DOHH2 (cell line): ENCODE measurements at regions not wholly inside any gene's neighbourhood (a gene's known extent, or its start where the extent isn't known, plus 50 kb on each side); places are given as distances from the start of the nearest gene placed in this dataset.

Experiments
- H3F3A ChIP-seq: fragments of 200-600 bp; sonication (generic), shearing (Covaris generic); 2 replicates; pipeline ENCODE4 v1.6.0; 2016; ENCODE audit warnings: antibody characterized with exemption, mild to moderate bottlenecking; ENCODE audit not compliant: control insufficient read depth, insufficient read depth
- H3K27ac ChIP-seq: fragments of 200-600 bp; sonication (generic); 2 replicates; pipeline ENCODE4 v1.5.1; 2014; ENCODE audit warnings: low read depth, mild to moderate bottlenecking, low read length, moderate library complexity
- H3K27me3 ChIP-seq: fragments of 200-600 bp; sonication (generic); 2 replicates; pipeline ENCODE4 v1.6.1; 2014; ENCODE audit warnings: mild to moderate bottlenecking, low read length, mixed read lengths; ENCODE audit not compliant: control insufficient read depth
- H3K36me3 ChIP-seq: fragments of 200-600 bp; sonication (generic); 2 replicates; pipeline ENCODE4 v1.6.1; 2014; ENCODE audit warnings: mild to moderate bottlenecking, low read length, moderate library complexity, mixed read lengths; ENCODE audit not compliant: control insufficient read depth
- H3K4me1 ChIP-seq: fragments of 200-600 bp; sonication (generic); 2 replicates; pipeline ENCODE4 v1.6.1; 2014; ENCODE audit warnings: mild to moderate bottlenecking, low read length, mixed read lengths; ENCODE audit not compliant: control insufficient read depth
- H3K4me2 ChIP-seq: fragments of 200-600 bp; sonication (generic); 2 replicates; pipeline ENCODE4 v1.6.0; 2014; ENCODE audit warnings: mild to moderate bottlenecking, low read length, moderate library complexity
- H3K4me3 ChIP-seq: fragments of 200-600 bp; sonication (generic); 2 replicates; pipeline ENCODE4 v1.5.1; 2014; ENCODE audit warnings: mild to moderate bottlenecking, low read length, mixed read lengths
- H3K79me2 ChIP-seq: fragments of 200-600 bp; sonication (generic); 2 replicates; pipeline ENCODE4 v1.6.1; 2014; ENCODE audit warnings: mild to moderate bottlenecking, low read length, mixed read lengths; ENCODE audit not compliant: control insufficient read depth
- H3K9me2 ChIP-seq: fragments of 200-600 bp; sonication (generic); replicated peaks from 2 replicates; pipeline ENCODE4 v1.6.1; 2014; ENCODE audit warnings: mild to moderate bottlenecking, low read length, mixed read lengths; ENCODE audit not compliant: control insufficient read depth
- H3K9me3 ChIP-seq: fragments of 200-600 bp; sonication (generic); 2 replicates; pipeline ENCODE4 v1.6.1; 2014; ENCODE audit warnings: antibody characterized with exemption, low read length, mixed read lengths; ENCODE audit not compliant: control insufficient read depth, insufficient read depth
- H4K20me1 ChIP-seq: fragments of 200-600 bp; sonication (generic); 2 replicates; pipeline ENCODE4 v1.6.0; 2014; ENCODE audit warnings: low read depth, mild to moderate bottlenecking, antibody characterized with exemption, low read length, moderate library complexity; ENCODE audit not compliant: control insufficient read depth, insufficient read depth
- EZH2phosphoT487 ChIP-seq: fragments of 200-600 bp; sonication (generic); IDR thresholded peaks from 2 replicates; pipeline ENCODE4 v1.6.1; 2017; ENCODE audit warnings: borderline replicate concordance, mild to moderate bottlenecking, antibody characterized with exemption, low read length, moderate library complexity, mixed read lengths
- TF ChIP-seq, protein P1 (sequence below): fragments of 200-600 bp; sonication (generic); IDR thresholded peaks from one replicate; pipeline ENCODE4 v1.5.1; 2014; ENCODE audit warnings: antibody characterized with exemption, mild to moderate bottlenecking, low read depth, low read length; ENCODE audit not compliant: poor library complexity, severe bottlenecking

DNA sequence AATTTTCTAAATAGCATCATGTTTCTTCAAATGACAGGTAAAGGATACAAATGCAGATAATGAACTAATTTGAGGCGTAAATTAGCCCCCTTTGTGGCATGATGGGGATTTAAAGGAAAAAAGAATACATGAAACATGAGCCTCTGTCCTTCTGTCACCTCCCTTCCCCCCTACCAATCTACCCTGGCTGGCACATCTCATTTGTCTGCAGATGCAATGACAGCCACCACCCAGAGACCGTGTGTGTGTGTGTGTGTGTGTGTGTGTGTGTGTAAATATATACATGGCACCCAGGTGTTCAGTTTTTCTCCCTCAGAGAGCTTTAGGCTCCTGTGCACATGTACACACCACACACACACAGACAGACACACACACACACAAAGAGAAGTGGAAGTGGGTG, 451.1 kb downstream of the RWDD3 start:
- H4K20me1 ChIP-seq = no peaks in the 10 kb centered on the region

GRCh38 chr1:95686217-95686616, 452.2 kb downstream of the RWDD3 start:
- H3K9me3 ChIP-seq = no peaks in the 10 kb centered on the region; the same call in 1 of the 2 replicates
- no peak overlapping the region for H3K27ac ChIP-seq
- no peak for TF ChIP-seq EZH2phosphoT487
- TF ChIP-seq, protein P1, sequence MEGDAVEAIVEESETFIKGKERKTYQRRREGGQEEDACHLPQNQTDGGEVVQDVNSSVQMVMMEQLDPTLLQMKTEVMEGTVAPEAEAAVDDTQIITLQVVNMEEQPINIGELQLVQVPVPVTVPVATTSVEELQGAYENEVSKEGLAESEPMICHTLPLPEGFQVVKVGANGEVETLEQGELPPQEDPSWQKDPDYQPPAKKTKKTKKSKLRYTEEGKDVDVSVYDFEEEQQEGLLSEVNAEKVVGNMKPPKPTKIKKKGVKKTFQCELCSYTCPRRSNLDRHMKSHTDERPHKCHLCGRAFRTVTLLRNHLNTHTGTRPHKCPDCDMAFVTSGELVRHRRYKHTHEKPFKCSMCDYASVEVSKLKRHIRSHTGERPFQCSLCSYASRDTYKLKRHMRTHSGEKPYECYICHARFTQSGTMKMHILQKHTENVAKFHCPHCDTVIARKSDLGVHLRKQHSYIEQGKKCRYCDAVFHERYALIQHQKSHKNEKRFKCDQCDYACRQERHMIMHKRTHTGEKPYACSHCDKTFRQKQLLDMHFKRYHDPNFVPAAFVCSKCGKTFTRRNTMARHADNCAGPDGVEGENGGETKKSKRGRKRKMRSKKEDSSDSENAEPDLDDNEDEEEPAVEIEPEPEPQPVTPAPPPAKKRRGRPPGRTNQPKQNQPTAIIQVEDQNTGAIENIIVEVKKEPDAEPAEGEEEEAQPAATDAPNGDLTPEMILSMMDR = no peak

More for the DNA sequence above, 451.1 kb downstream of the RWDD3 start:
- Histone ChIP-seq H3K79me2 (no peaks in the 10 kb centered on the region), H3K4me3 (no peak overlapping the region), H3K27ac (no peak overlapping the region), H3K4me2 (no peak overlapping the region), H3K27me3 (no peaks in the 10 kb centered on the region), H3K4me1 (no peaks in the 10 kb centered on the region), H3K9me2 (no peaks in the 10 kb centered on the region), H3F3A (no peaks in the 10 kb centered on the region), H3K36me3 (no peaks in the 10 kb centered on the region), H3K9me3 (no peaks in the 10 kb centered on the region; the same call in 1 of the 2 replicates)
- no peak for TF ChIP-seq EZH2phosphoT487
- TF ChIP-seq, protein P1 = no peak

DNA sequence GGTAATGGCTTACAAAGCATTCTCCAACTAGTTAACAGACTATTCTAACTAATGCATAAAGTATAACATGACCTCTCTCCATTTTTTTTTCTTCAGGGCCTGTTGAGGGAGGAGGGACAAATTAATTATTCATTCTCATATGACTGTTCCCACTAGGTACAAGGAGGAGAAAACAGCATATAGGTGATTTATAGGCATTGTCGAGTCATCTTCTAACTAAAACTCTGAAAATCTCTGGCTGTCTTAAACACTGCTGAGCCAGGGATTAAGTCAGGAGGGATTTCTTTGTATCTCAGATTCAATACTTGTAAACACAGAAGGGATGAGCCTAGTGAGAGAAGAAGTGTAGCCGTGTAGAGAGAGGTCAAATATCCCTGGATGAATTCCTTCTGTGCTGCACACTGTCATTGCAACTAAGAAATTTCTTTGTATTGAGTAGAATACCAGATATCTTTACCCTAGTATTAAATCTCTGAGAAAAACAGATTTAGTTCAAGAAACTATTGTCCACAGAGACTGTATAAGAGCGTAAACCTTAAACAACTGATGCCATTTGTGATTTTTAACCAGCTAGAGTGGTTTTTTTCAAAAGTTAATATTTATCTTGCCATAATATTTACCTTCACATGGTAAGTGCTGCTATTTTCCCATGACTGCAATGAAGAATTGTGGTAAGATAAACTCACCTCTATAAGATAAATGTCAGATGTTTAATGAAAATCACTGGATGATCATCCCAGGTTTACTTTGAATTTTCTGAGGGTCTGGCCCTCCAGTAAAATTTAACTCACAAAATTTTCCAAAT, 465.3 kb downstream of the RWDD3 start:
- no peak overlapping the region for H3K4me2 ChIP-seq
- no peaks in the 10 kb centered on the region; the same call in 1 of the 2 replicates for H3K9me3 ChIP-seq
- H3K9me2 ChIP-seq = no peaks in the 10 kb centered on the region
- no peaks in the 10 kb centered on the region for H3K4me1 ChIP-seq
- TF ChIP-seq EZH2phosphoT487 = no peak
- TF ChIP-seq, protein P1 = no peak
- H4K20me1 ChIP-seq = no peaks in the 10 kb centered on the region
- H3K36me3 ChIP-seq = no peaks in the 10 kb centered on the region
- H3K79me2 ChIP-seq = no peaks in the 10 kb centered on the region
- H3F3A ChIP-seq = no peaks in the 10 kb centered on the region
- no peak overlapping the region for H3K27ac ChIP-seq
- H3K4me3 ChIP-seq = no peak overlapping the region
- no peaks in the 10 kb centered on the region for H3K27me3 ChIP-seq

More at GRCh38 chr1:95686217-95686616, 452.2 kb downstream of the RWDD3 start:
- Histone ChIP-seq H3K79me2 (no peaks in the 10 kb centered on the region), H3K4me3 (no peak overlapping the region), H3K4me2 (no peak overlapping the region), H3F3A (no peaks in the 10 kb centered on the region), H3K4me1 (no peaks in the 10 kb centered on the region), H3K27me3 (no peaks in the 10 kb centered on the region), H3K36me3 (no peaks in the 10 kb centered on the region), H4K20me1 (no peaks in the 10 kb centered on the region), H3K9me2 (no peaks in the 10 kb centered on the region)
